HG03108 (cell line): ENCODE measurements at regions not wholly inside any gene's neighbourhood (a gene's known extent, or its start where the extent isn't known, plus 50 kb on each side); places are given as distances from the start of the nearest gene placed in this dataset.

Experiments
- ATAC-seq: cut with Tn5 transposase; IDR thresholded peaks from one replicate; pipeline ENCODE4 v1.9.1; 2021; ENCODE audit warnings: moderate library complexity; ENCODE audit not compliant: unreplicated experiment

DNA sequence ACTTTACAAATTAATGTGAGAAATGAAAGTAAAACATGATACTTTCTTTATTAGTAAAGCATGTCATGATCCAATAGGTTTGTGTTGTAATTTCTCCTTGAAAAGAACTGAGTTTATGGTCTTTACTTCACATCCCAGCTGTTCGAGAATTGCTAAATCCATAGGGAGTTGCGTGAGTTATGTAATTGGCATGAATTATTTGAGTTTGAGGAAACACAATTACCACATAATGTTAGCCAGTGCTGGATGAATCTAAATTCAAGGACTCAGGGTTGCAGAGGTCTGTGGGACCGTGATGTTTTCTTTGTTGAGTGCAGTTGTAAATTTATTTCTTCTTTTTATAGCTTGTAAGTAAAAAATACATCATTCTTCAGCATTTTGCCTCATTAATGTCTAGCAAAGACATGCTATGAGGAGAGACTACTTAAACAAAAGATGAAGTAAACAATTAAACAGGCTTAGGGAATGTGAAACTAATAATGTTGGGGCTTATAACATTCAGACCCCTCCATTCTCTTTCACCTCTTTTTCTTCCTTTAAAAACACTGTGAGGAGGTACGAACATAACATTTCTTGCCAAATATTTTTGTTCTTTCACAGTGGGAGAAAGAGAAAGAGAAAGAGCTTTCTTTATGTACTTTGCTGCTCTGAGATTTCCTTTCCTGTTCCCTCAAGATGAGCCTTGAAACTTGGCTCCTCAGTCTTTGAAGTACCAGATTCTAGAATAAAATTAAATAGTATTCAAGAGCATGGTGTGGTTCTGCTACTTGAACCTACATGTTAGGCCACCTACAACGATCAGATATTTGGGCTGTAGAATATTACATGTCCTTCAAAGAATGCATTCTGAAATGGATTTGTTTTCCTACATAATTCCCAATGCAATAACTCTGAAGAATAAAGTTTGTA, 159.6 kb upstream of the ANK2 start:
- no peak for ATAC-seq

DNA sequence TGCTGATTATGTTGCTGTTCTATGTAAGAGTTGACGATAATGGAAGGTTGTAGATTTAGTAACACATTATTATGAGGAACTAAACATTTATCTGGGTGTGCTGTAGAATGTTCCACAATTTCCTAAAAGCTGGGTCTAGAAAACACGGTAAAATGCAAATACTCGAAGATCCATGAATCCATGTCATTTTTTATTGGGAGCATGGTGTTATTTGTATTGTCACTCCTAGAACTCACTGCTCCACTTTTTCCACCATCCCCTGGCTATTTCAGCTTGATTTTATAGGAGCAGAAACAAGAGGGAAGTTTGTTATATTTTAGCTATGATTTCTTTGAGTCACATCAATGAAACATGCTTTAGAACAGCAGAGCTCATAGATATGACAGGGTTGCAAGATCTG, 155.0 kb upstream of the ANK2 start:
- ATAC-seq = no peak

DNA sequence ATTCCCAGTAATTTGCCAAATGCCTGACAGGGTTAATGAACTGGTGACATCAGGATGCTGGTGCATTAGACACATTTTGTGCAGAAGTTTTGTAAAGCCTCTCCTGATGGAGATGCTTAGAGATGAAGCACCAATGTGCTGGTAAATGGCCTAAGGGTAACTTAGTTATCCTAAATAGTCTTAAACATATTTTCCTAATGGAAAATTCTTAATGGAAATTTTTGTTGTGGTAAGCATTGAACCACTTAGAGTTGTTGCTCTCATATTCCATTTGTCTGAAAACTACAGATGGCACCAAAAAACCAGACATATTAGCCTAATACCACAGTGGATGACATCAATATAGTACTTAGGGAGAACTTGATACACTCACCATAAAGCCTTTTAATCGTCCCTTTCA, 154.5 kb upstream of the ANK2 start:
- ATAC-seq = no peak

DNA sequence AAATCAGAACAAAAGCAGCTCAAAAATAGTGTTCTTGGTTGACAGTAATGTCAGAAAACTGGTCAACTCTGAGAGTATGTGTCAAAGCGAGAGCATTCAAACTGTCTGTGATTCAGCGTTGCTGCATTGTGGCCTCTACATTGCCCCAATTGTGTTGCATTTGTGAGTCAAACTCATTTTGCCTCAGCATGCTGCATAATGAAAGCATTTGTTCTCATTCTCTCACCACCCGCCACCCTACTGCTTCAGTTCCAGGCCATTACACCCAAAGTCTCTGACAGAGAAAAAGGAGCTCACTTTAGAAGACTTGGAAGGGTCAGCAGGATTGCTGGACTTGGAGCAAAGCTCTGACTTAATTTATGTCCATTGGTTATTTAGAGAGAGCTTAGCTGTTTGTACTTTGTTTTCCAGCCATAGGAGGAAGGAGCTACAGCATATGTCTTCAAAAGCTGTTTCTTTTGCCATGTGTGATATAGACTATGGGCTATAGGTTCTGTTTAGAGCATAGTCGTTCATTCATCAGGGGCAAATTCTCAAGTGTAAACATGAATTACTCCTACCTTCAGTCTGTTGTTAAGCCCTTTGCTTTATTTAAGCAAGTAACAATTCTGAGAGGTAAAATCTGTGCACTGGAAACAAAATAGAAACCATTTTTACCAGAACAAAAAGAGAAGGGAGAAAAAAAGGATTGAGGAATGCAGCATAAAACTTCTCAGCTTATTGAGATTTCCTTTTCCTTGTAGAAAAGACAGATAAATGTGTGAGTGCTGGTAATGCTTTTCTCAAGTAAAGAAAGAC, 153.4 kb upstream of the ANK2 start:
- no peak for ATAC-seq

DNA sequence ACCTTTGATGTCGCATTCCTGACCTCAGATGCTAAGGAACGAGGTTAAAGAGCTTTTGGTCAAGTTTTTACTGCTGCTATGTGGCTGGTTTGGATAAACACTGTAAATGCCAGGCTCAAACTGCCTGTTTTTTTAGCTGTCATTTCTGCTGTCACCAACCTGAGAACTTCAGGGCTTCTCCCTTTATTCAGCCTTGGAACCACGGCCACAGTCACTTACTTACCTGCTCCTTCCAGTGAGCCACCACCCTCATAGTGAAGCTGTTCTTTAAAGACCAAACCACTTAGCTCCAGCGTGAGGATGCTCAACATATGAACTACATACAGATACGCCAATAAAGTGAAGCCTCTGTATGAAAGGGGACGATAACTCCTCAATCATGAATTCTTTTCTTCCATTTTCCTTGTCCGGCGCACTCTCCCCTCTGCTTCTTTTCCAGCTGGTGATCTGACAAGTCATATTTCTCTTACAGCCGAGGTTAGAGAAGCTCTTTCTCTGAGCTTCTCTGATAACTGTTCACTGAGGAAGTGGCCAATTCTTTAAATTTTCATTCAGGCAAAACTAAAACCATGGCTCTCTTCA, 152.8 kb upstream of the ANK2 start:
- no peak for ATAC-seq

DNA sequence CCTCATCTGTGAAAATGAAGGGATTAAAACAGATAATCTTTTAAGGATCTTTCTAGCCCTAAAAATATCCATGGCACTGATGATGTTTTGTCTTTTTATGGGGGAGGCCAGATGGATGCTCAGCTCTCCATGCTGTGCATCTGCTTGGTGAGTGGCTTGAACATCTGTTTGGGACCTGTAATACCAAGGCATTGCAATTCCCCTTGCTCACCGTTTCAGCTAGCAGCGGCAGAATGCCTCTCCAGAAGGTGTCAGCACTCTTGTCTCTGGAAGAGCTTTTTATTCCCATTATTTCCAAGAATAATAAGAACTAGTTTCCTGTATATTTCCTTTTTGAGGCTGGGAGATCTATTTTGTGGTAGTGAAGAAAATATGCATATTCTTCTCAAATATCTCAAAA, 151.9 kb upstream of the ANK2 start:
- no peak for ATAC-seq

DNA sequence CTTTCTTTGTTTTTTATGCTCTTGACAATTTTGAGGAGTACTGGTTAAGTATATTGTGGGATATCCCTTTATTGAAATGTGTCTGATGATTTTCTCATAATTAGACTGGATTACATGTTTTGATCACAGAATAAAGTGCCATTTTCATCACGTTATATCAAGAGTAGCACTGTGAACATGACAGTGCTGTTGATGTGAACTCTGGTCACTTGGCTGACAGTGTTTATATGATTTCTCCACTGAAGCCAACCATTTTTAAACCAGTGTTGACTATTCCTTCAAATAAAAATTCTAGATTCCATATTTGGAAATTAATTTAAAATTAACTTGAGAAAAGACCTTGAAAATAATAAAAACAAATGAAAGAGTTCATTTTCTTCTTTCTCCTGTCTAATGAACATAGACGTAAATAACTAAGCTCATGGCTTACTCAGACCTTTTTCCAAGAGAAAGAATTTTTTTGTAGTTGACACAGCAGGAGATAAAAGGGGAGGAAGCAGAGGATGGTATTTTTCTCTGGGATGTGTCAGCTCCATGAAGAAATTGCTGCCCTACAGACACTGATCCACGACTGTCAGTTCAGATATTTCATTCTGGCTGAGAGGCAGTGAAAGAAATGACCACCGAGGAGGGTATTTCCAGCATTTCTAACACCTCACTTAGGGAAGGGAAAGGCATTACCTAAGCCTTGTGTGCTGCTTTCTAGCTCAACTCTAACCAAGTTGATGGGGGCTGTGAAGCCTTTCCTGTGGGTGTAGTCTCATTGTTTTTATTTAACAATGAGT, 150.9 kb upstream of the ANK2 start:
- ATAC-seq = no peak

DNA sequence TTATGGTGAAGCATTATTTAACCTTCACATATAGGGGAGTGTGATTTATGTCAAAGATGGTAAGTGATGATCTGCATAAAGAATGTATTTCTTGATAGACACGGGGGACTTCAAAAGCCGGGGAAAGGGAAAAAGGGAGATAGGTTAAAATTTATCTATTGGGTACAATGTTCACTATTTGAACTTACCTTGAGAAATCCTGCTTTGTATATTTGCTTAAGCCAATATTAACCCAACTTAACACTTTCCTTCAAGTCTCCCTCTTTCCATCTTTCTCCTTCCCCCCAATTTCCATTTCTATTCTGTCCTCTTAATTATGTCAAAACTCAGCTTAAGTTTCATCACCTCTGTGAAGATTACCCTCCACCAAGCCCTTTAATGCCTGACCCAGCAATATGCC, 149.0 kb upstream of the ANK2 start:
- ATAC-seq = no peak

DNA sequence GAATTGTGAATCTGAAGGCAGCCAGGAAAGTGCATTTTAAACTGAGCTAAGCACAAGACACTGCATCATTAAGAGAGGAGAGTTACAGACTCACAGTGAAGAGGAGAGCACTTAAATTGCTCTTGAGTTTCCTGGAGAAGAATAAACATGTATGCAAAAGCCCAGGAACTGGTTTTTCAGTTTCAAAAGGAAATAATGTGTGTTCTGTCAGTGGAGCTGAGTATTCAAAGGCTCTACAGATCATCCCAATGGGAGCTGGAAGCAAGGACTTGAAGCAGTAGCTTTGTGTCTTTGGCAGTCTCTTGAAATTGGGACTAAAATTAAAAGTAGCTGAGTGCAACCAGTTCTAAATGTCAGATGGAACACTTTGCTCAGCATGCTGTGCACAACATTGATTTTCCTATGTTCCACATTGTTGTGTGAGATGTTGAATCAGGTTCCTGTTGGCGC, 147.5 kb upstream of the ANK2 start:
- ATAC-seq = no peak

DNA sequence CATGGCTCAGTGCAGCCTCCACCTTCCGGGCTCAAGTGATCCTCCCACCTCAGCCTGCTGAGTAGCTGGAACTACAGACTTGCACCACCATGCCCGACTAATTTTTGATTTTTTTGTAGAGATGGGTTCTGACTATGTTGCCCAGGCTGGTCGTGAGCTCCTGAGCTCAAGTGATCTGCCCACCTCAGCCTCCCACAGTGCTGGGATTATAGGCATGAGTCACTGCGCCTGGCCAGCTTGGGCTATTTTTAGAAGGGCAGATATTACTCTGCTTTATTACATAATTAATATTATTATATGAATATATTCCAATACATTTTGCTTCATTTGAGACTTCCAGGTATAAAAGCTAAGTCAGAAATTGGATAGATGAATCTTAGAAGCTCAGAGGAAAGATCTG, 143.7 kb upstream of the ANK2 start:
- no peak for ATAC-seq

DNA sequence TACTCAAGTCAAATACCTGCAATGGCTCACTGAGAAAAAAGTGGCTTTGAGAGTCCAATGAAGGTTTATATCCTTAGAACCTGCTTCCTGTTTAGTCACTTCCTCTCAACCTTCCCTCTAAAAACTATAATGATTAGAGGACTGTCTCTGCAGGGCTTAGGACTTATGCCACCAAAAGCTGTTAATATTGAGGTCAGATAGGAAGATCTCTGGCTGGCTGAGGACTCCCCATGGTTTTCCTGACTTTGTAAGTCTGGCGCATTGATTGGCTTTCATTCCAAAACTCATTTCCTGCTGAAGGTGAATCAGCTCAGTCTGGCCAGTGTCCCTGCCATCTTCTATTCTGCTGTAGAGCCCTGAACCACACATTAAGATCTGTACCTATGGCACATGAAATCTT, 140.9 kb upstream of the ANK2 start:
- ATAC-seq = no peak

DNA sequence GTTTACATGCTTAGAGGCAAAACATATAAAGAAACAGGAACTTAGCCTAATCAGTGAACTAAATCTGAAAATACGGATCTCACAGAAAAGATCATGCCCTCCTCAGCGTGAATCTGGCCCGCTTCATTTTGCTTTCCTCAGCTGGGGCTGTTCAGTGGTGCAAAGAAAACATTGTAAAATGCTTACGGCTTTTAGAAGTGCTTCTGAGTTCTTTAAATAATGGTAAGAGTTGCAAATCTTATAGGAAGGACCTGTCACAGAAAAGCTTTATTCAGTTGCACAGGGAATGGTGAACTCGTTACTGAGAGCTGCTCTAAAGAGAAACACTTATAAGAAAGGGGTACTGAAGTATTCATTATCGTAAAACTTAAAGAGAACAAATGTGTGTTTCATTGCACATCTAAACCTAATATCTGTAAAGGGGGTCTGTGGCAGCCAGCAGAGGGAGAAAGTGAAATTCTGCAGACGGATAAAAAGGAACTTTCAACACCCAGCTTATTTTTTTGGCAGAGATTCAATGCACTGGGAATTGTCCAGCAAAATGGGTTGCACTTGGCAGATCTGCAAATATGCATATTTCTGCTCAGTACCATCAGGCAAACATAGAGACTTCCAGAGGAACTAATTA, 139.2 kb upstream of the ANK2 start:
- peak; percentile 56 for ATAC-seq

DNA sequence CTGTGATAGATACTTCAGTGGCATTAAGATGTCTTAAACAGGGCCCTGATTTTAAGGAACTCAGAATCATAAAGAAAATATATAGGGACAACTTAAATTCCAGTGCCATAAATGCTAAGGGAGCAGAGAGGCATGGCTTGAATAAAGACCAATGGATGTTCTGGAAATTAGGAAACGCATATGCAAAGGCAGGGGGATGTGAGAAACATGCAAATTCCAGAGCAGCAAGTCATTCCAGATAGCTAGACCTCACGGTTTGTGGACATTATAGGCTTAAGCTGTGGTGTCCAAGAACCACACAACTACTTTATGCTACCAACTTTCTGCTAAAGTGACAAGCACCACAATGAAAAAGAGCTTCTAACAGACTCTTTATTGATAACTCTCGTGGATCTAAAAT, 132.6 kb upstream of the ANK2 start:
- ATAC-seq = no peak

DNA sequence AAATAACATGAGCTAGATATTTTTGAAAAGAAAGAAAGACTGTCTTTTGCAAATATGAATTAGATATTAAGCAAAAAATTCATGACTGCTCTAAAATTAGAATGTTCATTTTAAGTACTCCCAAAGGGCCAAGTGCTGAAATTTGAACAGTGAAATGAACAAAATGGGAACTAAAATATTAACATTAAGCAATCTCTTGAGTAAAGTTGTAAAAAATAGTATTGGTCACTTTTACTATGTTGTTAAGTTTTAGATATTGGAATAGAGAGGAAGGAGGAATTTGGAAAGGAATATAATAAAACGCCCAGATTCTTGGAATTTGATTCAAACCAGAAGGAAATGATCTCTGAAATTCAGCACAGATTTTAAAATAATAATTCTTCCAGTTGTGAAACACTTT, 125.9 kb upstream of the ANK2 start:
- ATAC-seq = no peak

DNA sequence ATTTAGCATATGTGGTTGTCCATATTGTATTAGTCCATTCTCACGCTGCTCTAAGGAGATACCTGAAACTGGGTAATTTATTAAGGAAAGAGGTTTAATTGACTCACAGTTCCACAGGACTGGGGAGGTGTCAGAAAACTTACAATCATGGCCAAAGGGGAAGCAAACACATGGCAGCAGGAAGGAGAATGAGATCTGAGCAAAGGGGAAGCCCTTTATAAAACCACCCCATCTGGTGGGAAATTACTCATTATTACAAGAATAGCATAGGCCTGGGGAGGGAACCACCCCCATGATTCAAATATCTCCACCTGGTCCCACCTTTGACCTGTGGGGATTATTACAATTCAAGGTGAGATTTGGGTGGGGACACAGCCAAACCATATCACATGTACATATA, 122.6 kb upstream of the ANK2 start:
- ATAC-seq = no peak

DNA sequence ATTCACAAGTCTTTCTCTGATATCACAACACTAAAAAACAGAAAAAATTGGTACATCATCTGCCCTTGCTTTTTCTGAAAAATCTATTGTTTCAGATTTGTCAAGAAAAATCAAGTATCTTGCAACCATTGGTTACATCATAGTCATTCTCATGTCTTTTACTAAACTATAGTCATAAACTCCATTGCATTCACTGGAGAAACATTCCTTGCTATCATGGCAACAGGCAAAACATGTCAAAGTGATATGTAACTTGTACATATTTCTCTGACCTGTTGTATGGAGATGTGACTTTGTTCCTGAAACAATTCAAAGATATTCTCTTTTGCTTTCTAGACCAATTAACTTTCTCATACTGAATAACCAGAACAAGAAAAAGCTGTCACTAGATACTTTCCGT, 121.9 kb upstream of the ANK2 start:
- ATAC-seq = no peak

DNA sequence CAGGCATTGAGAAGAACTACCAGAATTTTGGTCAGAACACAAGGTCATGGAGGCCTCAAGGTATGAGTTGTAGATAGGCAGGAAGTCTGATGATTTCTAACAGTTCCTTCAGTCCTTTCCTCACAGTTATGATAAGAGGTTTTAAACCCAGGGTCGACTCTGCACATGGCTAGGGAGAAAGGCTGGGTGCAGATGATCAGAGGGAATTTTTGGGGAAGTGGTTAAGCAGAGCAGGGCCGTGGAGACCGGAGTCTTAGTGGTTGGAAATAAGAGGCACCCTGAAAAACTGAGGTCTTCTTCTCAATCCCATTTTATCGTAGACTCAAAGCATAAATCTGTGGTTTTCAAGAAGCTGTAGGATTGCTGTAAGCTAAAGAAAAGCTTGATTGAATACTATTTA, 118.5 kb upstream of the ANK2 start:
- no peak for ATAC-seq

DNA sequence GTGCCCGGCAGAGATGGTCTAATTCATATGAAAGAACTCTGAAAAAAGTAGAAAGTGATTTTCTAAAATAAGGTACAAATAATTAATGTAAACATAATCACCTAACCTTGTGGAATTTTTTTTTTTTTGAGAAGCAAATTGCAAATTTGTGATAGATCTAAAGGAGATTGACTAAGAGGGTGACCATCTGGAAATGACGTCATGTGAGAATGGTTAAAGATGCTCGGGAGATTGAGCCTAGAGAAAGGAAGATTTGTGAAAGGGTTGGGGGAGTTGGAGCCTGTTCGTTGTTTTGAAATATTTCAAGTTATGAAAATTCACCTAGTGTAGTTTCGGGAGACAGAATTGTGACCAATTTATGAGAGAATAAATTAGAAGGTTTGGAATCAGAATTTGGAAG, 115.7 kb upstream of the ANK2 start:
- no peak for ATAC-seq

DNA sequence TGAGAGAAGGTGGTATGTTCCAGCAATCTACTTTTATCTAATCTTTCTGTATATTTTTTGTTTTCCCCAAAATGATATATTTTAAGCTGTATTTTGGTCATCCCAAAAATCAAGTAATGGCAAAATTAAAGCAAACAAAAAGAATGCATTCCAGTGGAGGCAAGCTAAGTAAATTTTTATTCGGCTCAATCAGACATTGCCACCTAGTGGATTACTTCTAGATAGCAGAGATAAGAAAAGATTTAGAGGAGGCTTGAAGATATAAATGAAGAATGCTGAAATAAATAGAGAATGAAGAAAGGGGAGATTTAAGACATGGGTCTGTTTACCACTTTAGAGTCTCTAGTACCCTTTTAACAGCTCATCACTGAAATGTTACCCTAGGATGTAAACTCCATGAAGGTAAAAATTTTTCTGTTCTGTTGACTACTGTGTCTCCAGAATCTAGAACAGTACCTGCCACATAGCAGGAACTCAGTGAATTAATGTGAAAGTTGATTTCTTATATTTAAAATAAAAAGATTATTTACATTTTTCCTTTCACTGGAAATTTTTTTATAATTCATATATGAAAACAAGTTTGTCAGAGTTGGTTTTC, 110.9 kb upstream of the ANK2 start:
- no peak for ATAC-seq

DNA sequence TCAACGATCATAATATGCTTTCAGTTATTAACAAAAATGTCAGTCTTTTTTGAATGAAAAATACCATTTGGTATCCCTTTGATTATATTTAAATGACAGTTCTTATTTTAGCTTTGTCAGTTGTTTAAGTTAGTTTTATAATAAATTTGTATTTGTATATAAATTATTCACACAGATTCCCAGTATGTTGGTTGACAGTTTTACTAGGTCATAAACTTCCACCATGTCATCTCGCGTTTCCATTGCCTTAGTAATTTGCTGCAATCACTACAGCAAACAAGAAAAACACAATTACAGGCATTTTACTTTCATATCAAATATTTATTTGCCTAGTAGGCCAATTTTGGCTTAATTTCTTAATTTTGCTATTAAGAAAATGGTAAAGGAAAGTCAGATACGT, 109.6 kb upstream of the ANK2 start:
- no peak for ATAC-seq
